ENCODE measurements at regions not wholly inside any gene's neighbourhood (a gene's known extent, or its start where the extent isn't known, plus 50 kb on each side); places are given as distances from the start of the nearest gene placed in this dataset.

- TF ChIP-seq CTCF (IDR thresholded peaks at IDR 0.05), result no peak
- no peak for TF ChIP-seq EZH2phosphoT487 (IDR thresholded peaks at IDR 0.05)
These were observed 62.9 kb upstream of the FNDC3B start for GRCh38 chr3:171976526-171976925.
